Stomach (tissue), 8 donors: ENCODE measurements at regions not wholly inside any gene's neighbourhood (a gene's known extent, or its start where the extent isn't known, plus 50 kb on each side); places are given as distances from the start of the nearest gene placed in this dataset.

ENCODE experiments used
- DNase-seq, 2 donors: peaks; one replicate each; pipeline versions ENCODE4 v3.0.0 to v3.0.0-alpha.2; 2013 to 2019
- H3K27ac ChIP-seq, 5 donors: fragments of 200-600 bp in 4 of 5; sonication (generic) in 4 of 5; one replicate each; pipeline ENCODE4 v1.5.1; 2013 to 2019; ENCODE audit warnings: mild to moderate bottlenecking in 1 of 5, moderate library complexity in 1 of 5
- H3K27me3 ChIP-seq, 3 donors: fragments of 200-600 bp; sonication (generic); one replicate each; pipeline ENCODE4 v1.5.1; 2017 to 2019; ENCODE audit warnings: mixed run types in 1 of 3
- H3K36me3 ChIP-seq, 4 donors: fragments of 200-600 bp; sonication (generic); 1 replicate in 3 of 4; 2 replicates in 1 of 4; pipeline ENCODE4 v1.5.1; 2016 to 2019
- H3K4me1 ChIP-seq, 4 donors: fragments of 200-600 bp; sonication (generic); one replicate each; pipeline ENCODE4 v1.5.1; 2016 to 2019
- H3K4me3 ChIP-seq, 4 donors: fragments of 200-600 bp; sonication (generic) in 3 of 4; one replicate each; pipeline ENCODE4 v1.5.1; 2016 to 2019; ENCODE audit warnings: mild to moderate bottlenecking in 1 of 4
- H3K9me3 ChIP-seq, 4 donors: fragments of 200-600 bp; sonication (generic); one replicate each; pipeline ENCODE4 v1.5.1; 2016 to 2019
- CTCF ChIP-seq, 7 experiments: fragments of 450-650 bp in 4 of 7; fragments of 200-600 bp in 3 of 7; sonication (generic) in 3 of 7; IDR thresholded peaks; one replicate each; pipeline ENCODE4 v1.5.1; 2016 to 2019; ENCODE audit warnings: antibody characterized with exemption in 7 of 7, control low read depth in 2 of 7, mild to moderate bottlenecking in 1 of 7
- EP300 ChIP-seq: sonication (generic); formaldehyde crosslinking; IDR thresholded peaks from one replicate; pipeline ENCODE4 v1.6.1; 2017; ENCODE audit warnings: antibody characterized with exemption
- POLR2A ChIP-seq, 4 donors: fragments of 450-650 bp; IDR thresholded peaks; one replicate each; pipeline ENCODE4 v1.6.1; 2016; ENCODE audit warnings: antibody characterized with exemption in 4 of 4, control low read depth in 2 of 4, mild to moderate bottlenecking in 1 of 4, moderate library complexity in 1 of 4
- POLR2AphosphoS5 ChIP-seq, 3 donors: sonication (generic); formaldehyde crosslinking; IDR thresholded peaks; one replicate each; pipeline ENCODE4 v1.6.1; 2016; ENCODE audit warnings: antibody characterized with exemption in 3 of 3
- WGBS, 5 donors: extraction: QIAGEN DNeasy Blood & Tissue Kit in 3 of 5; methylation state at CpG; one replicate each; pipeline versions ENCODE4 v1.1.5 to v1.1.7; 2013 to 2018; 5-methylcytosine and 5-hydroxymethylcytosine counted together
- intact Hi-C: fragments of 100-400 bp; cut with DNase I; formaldehyde crosslinking; loops from one replicate; pipeline ENCODE4 v1.15.1; 2023; ENCODE audit warnings: low total_unique reads
- donor health status: healthy with polysubstance abuse.
- donor health status: Bipolar disorder and iron deficiency.
- donor health status: healthy.

GRCh38 chr10:2262878-2263277 is 525.6 kb upstream of the ADARB2 start:
- intact Hi-C loops = no loop called here
- H3K9me3 ChIP-seq = peaks cover 0 to 8% (median 0%) of the 10 kb centered on the region in 4 donors
- TF ChIP-seq EP300 = no peak
- TF ChIP-seq POLR2A (IDR thresholded peaks at IDR 0.05) = no peak
- no peak for TF ChIP-seq CTCF (IDR thresholded peaks at IDR 0.05)
- 89 to 97% (median 91%) methylated on average over 4 of the region's 4 CpGs for WGBS, 5 donors
- H3K27me3 ChIP-seq = no peaks in the 10 kb centered on the region
- no peak overlapping the region for H3K4me3 ChIP-seq
- no peak overlapping the region for H3K27ac ChIP-seq
- no peaks in the 10 kb centered on the region for H3K36me3 ChIP-seq
- H3K4me1 ChIP-seq = no peaks in the 10 kb centered on the region
- DNase-seq = no peak

- peaks cover 0 to 8% (median 0%) of the 10 kb centered on the region in 4 donors for H3K9me3 ChIP-seq
- intact Hi-C loops = no loop called here
- H3K4me1 ChIP-seq = no peaks in the 10 kb centered on the region
These were observed 525.0 kb upstream of the ADARB2 start for GRCh38 chr10:2262333-2262732.

DNA sequence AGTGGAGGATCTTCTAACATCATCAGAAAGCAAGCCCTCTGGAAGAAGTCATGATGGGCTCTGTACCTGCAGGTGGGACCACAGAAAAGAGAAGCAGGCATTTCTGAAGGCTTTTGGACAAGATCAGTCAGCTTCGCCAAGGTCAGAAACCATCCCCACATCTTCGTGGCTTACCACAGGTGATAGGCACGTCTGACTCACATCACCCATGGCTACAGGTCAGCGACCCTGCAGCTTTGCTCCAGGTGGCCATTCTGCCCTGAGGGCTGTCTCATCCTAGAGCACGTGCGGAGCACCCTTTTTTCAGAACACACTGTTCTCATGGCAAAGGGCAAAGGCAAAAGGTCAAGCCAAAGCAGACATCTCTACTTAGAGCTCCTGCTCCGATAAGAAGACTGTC is 518.9 kb upstream of the ADARB2 start:
- Histone ChIP-seq H3K9me3 (peaks cover 0 to 8% (median 0%) of the 10 kb centered on the region in 4 donors), H3K27me3 (no peaks in the 10 kb centered on the region), H3K27ac (no peak overlapping the region), H3K4me3 (no peak overlapping the region), H3K36me3 (no peaks in the 10 kb centered on the region), H3K4me1 (no peaks in the 10 kb centered on the region)
- intact Hi-C loops = no loop called here
- no peak for DNase-seq
- TF ChIP-seq POLR2AphosphoS5 (IDR thresholded peaks at IDR 0.05) (no peak), EP300 (no peak), CTCF (IDR thresholded peaks at IDR 0.05) (no peak), POLR2A (IDR thresholded peaks at IDR 0.05) (no peak)
- 68 to 79% (median 76%) methylated on average over 7 of the region's 7 CpGs for WGBS, 5 donors

More at GRCh38 chr10:2262333-2262732, 525.0 kb upstream of the ADARB2 start:
- no peak overlapping the region for H3K4me3 ChIP-seq
- H3K27me3 ChIP-seq = no peaks in the 10 kb centered on the region
- no peak overlapping the region for H3K27ac ChIP-seq
- no peak for DNase-seq
- TF ChIP-seq POLR2AphosphoS5 (IDR thresholded peaks at IDR 0.05) = no peak
- no peak for TF ChIP-seq CTCF (IDR thresholded peaks at IDR 0.05)
- no peak for TF ChIP-seq POLR2A (IDR thresholded peaks at IDR 0.05)
- TF ChIP-seq EP300 = no peak
- WGBS, 5 donors = 67 to 74% (median 70%) methylated on average over 2 of the region's 2 CpGs
- no peaks in the 10 kb centered on the region for H3K36me3 ChIP-seq

DNA sequence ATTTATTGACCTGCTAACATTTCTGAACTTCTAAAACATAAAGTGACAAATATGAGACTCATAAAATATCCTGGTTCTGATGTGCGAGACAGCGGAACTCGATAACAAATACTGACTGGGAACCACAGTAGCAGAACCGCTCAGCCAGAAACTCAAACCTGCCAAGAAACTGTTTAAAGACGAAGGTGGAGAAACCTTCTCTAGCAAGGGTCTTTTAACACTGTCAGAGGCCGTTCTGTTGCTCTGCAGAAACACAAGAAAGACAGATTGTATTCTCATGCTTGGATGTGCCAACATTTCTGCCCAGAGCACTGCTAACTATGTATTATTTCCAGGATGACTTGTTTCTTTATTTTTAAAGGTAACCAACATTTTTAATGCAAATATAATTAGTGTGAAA is 514.8 kb upstream of the ADARB2 start:
- 58 to 74% (median 68%) methylated on average over 6 of the region's 6 CpGs for WGBS, 5 donors
- Histone ChIP-seq H3K27me3 (peaks cover 0 to 5% (median 0%) of the 10 kb centered on the region in 3 donors), H3K27ac (no peak overlapping the region), H3K36me3 (no peaks in the 10 kb centered on the region), H3K4me3 (no peak overlapping the region), H3K4me1 (no peaks in the 10 kb centered on the region), H3K9me3 (no peaks in the 10 kb centered on the region)
- DNase-seq = no peak
- TF ChIP-seq CTCF (IDR thresholded peaks at IDR 0.05) (no peak), POLR2A (IDR thresholded peaks at IDR 0.05) (no peak), POLR2AphosphoS5 (IDR thresholded peaks at IDR 0.05) (no peak), EP300 (no peak)
- intact Hi-C loops = no loop called here
